GM18505 (cell line): ENCODE measurements at regions not wholly inside any gene's neighbourhood (a gene's known extent, or its start where the extent isn't known, plus 50 kb on each side); places are given as distances from the start of the nearest gene placed in this dataset.
A peak's percentile ranks its signal among the peaks of the same experiment; 100 is the strongest.

ENCODE experiments used
- ATAC-seq: cut with Tn5 transposase; IDR thresholded peaks from one replicate; pipeline ENCODE4 v1.9.1; 2021; ENCODE audit not compliant: unreplicated experiment
- POLR2A ChIP-seq: IDR thresholded peaks from 4 replicates; pipeline ENCODE4 v1.6.1; 2011; ENCODE audit warnings: borderline replicate concordance; ENCODE audit not compliant: insufficient read depth, insufficient read length; ENCODE audit errors: extremely low read depth

DNA sequence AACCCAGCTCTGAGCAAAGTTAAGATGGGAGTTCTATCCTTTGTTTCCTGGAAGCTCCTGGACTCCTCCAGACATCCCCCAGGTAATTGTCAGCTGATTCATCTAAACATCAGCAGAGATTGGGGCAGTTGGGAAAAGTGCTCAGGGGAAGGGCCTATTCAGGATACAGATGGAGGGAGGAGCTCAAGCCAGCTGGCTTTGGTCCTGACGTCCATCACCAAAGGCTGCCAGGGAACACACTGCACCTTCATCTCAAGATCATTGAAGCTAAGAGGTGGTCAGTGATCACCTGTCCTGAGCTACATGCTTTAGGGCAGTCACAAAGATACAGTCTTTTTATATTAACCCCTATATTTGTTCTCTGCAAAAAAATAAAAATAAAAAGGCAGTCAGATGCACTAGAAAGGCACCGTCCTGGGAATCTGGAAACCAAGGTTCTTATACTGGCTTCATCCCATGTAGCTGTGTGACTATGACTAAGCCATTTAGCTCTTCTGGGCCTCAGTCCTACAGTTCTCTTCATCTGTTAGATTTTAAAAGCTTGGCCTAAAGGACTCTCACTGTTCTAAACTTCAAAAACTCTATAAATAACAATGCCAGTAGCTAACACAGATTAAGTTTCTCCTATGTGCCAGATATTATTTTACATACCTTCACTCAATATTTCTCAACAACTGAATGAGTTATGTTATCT is 446.5 kb downstream of the BCL11A start:
- no peak for ATAC-seq
- no peak for TF ChIP-seq POLR2A

GRCh38 chr2:60105906-60106305 is 447.5 kb downstream of the BCL11A start:
- ATAC-seq = no peak
- TF ChIP-seq POLR2A = no peak

GRCh38 chr2:60104514-60105505 is 448.6 kb downstream of the BCL11A start:
- peak; percentile 71 for ATAC-seq
- TF ChIP-seq POLR2A = no peak

DNA sequence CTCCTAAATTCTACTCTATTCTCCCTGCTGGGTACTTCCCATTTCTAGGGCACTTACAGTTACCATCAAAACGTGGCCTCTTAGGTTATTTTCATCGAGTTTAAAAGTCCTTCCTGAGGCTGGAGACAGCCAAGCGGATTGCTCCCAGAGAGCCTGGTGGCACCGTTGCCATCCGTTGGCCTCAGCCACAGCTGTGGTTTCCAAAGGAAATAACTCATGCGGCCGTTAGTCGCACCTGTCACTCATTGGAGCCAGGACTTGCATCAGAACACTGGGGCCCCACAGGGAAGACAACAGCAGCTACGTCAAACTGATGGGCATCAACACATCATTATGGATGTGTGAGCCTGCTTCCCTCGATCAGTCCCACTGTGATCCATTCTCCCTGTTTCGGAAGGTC is 453.4 kb downstream of the BCL11A start:
- no peak for TF ChIP-seq POLR2A
- ATAC-seq = no peak

DNA sequence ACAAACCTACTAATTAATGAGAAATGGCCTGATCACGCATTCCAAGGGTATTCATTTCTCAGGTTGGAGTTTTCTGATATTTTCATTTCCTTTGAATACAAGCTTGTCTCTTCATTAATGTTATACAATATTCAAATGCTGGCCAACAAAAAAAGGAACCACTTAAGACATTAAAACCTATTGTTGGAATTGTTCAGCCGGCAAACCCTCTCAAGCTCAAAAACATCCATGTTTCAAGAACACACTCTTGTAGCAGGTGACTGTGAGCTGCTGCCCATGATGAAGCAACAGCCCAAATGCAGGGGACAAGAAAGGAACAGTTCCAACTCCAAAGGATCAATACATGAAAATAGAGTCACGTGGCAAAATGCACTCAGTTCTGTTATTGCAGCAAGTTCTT is 454.5 kb downstream of the BCL11A start:
- ATAC-seq = no peak
- no peak for TF ChIP-seq POLR2A

GRCh38 chr2:60097298-60097697 is 456.2 kb downstream of the BCL11A start:
- ATAC-seq = no peak
- TF ChIP-seq POLR2A = no peak

DNA sequence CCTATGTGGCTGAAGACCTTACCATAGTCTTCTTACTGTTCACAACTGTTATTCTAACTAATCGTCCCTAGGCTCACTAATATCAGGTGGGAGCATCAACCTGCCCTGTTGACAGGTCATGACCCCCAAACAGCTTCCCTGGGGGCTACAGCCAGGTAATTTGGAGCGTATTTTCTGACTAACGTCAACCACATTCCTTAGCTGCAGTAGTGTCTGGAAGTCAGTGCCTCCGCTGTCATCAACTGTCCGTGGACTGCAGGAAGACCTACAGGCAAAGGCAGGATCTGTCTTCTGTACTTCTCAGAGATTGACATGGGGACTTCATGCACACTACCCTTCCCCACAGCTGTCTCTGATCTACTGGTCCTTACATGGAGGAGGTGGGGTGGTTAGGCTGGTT is 456.9 kb downstream of the BCL11A start:
- ATAC-seq = no peak
- TF ChIP-seq POLR2A = no peak

DNA sequence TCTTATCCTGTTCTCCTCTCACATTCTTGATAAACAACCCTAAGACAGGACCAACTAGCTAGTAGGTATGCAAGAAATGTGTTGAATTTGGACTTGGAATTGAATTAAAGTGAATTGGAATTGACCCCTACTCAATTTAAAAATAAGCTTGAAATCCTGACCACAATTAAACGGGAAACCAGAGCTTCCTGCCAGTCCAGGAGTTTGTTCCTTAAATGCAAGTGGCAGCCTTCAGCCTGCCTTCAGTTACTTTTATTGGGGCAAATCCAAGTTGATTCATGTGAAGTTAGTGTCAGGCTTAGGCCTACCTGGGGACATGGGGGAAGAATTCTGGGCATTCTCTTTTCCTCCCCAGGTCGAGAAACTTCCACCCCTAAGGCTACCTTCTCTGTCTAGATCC is 457.6 kb downstream of the BCL11A start:
- ATAC-seq = no peak
- no peak for TF ChIP-seq POLR2A

DNA sequence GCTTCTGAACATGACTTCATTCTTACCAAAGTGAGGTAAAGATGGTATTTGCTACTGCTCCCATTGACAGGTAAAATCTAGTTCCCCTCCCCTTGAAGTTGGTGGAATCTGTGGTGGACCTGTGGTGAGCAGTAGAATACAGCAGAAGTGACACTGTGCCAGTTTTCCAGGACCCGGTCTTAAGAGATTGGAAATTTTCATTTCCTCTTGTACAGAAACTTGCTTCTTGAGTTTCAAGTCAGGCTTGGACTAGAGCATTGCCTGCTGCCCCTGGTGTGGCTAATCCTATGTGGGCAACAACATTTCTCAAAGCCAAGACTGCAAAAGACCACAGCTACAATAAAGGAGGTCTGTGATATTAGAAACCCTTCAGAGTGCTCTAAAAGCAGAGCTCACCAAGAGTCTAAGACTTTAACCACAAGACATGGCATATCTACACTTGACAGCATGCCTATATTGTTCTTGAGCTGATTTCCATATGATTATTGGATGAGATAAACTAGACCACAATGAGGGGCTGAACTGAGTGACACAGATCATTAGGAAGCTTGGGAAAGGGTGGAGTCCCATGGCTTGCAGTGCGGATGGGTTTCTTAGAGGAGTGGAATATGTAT is 458.1 kb downstream of the BCL11A start:
- no peak for TF ChIP-seq POLR2A
- no peak for ATAC-seq

GRCh38 chr2:60094450-60094929 is 459.0 kb downstream of the BCL11A start:
- ATAC-seq = no peak
- no peak for TF ChIP-seq POLR2A

DNA sequence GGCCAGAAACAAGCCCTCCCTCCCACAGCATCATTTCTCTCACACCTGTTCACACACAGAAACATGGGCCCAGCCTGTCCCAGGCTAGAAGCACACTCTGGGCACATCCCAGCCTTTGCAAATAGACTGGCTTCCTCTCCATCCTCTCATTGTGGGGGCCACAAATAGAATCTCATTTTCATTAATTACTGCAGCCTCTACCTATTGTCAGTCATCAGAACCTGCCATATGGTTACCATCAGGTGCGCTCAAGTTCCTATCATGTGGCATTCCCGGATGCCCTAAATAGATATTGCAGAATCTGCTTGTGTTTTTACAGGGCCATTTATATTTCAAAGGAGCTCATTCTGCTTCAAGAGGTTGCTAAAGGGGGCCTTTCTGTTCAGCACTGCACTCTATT is 460.7 kb downstream of the BCL11A start:
- no peak for TF ChIP-seq POLR2A
- no peak for ATAC-seq

DNA sequence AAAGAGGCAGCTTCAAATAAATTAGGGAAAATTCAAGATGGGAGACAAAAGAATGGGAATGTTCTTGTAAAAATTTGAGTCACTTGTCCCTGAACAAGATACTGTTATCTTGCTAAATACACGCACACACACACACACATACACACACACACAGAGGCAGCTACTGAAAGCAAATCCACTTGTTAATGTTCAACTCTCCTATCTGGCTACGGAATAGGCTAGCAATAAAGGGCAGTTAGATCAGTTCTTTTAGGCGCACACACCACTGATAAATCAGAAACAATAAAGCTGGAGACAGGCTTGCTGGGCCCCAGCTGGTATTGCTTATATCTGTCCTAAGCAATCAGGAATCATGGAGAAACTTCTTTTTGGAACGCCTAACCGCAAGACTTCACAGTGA is 461.6 kb downstream of the BCL11A start:
- no peak for TF ChIP-seq POLR2A
- ATAC-seq = no peak

DNA sequence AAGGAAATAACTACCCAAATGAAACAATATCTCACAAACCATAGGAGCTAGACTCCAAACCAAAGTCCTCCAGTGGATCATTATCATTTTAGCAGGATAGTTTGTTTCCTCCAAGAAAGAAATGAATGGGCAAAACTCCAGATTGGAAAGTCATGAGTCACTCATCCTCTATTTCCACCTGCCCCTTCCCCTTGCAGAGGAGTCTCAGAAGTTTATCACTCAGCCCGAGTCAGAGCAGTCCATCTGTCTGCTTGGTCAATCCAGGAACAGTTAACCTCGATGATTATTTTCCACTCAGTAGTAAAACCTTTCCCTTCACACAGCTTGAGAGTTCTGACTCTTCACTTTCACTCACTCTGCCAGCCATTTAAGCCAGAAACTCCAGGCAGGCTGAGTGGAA is 462.2 kb downstream of the BCL11A start:
- no peak for TF ChIP-seq POLR2A
- ATAC-seq = no peak

DNA sequence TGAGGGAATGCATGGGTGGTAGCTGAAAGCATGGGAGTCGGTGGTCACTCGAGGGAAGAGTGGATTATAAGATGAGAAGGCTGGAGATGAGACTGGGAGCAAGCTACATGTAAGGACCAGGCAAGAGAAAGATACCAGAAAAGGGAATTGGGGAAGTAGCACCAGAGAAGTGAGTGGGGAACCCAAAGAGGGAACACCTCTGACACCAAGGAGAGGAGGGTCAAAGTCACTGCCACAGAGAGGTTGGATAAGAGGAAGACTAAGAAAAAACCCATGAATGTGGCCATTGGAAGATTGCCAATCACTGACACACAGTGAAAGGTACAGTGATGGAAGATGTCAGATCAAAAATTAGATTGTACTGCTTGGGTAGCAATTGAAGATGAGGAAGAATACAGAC is 473.9 kb downstream of the BCL11A start:
- TF ChIP-seq POLR2A = no peak
- ATAC-seq = no peak

DNA sequence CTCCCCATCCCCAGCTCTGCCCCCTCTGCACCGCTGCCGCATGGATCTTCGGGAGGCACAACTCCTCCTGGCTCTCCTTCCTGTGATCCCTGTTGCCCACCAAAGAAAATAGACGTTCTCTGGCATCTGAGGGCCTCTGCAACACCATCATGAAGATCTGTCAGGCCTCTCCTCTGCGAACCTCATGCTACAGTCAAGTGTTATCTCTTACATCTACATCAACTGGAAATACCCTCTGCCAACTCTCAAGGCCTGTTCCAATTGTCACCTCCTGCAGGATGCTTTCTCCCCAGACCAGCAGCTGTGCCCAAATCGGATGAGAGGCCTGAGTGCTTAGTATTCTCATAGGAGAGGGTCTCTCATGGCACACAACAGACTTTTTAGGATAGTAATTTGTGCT is 478.4 kb downstream of the BCL11A start:
- ATAC-seq = no peak

More for the DNA sequence above, 478.4 kb downstream of the BCL11A start:
- no peak for TF ChIP-seq POLR2A
